ENCODE measurements at regions not wholly inside any gene's neighbourhood (a gene's known extent, or its start where the extent isn't known, plus 50 kb on each side); places are given as distances from the start of the nearest gene placed in this dataset.

- H3F3A ChIP-seq (replicated peaks; ENCODE audit: low read depth): no peaks in the 10 kb centered on the region
- DNase-seq (ENCODE audit: low spot score) (no peak), ATAC-seq (no peak)
- H3K27me3 ChIP-seq (ENCODE audit: insufficient read depth): no peaks in the 10 kb centered on the region
- no peak overlapping the region for H3K4me2 ChIP-seq
- no peaks in the 10 kb centered on the region for H3K79me2 ChIP-seq (replicated peaks; ENCODE audit: insufficient read depth)
- Mint-ChIP-seq H3K27ac (no peak overlapping the region), H3K36me3 (ENCODE audit: low read depth) (no peaks in the 10 kb centered on the region), H3K9me3 (no peaks in the 10 kb centered on the region), H3K27me3 (ENCODE audit: insufficient read depth, low read depth, poor library complexity) (peaks cover 7% of the 10 kb centered on the region), H3K4me3 (no peak overlapping the region), H3K4me1 (no peaks in the 10 kb centered on the region)
- no peaks in the 10 kb centered on the region for H3K9me2 ChIP-seq (ENCODE audit: insufficient read depth)
- H2AFZ ChIP-seq: no peak overlapping the region
- no peak overlapping the region for H3K27ac ChIP-seq (ENCODE audit: low read depth)
- H3K4me3 ChIP-seq: no peak overlapping the region
- TF ChIP-seq ZNF114 (CRISPR knock-in tag; IDR thresholded peaks at IDR 0.05) (no peak), ZNF462 (CRISPR knock-in tag; IDR thresholded peaks at IDR 0.05) (no peak), CTCF (conservative IDR thresholded peaks at IDR 0.05; ENCODE audit: low read depth in 2 of 2) (no peak), REST (IDR thresholded peaks at IDR 0.05; ENCODE audit: unreplicated experiment) (no peak), ETS1 (IDR thresholded peaks at IDR 0.05) (no peak), ZNF331 (CRISPR knock-in tag; IDR thresholded peaks at IDR 0.05; ENCODE audit: low read depth) (no peak), EZH2 (IDR thresholded peaks at IDR 0.05; ENCODE audit: low read depth, unreplicated experiment) (no peak), NANOG (IDR thresholded peaks at IDR 0.05; ENCODE audit: borderline replicate concordance) (no peak), POLR2AphosphoS5 (IDR thresholded peaks at IDR 0.05; ENCODE audit: low read depth) (no peak), STAT1 (IDR thresholded peaks at IDR 0.05; ENCODE audit: unreplicated experiment) (no peak), JUNB (IDR thresholded peaks at IDR 0.05; ENCODE audit: unreplicated experiment) (no peak), CREB1 (CRISPR knock-in tag; IDR thresholded peaks at IDR 0.05; ENCODE audit: low read depth) (no peak), EZH2phosphoT487 (IDR thresholded peaks at IDR 0.05; ENCODE audit: unreplicated experiment) (no peak)
- H4K20me1 ChIP-seq (replicated peaks; ENCODE audit: insufficient read depth): no peaks in the 10 kb centered on the region
- H3K36me3 ChIP-seq (ENCODE audit: insufficient read depth): no peaks in the 10 kb centered on the region
- H3K4me1 ChIP-seq (ENCODE audit: insufficient read depth): no peaks in the 10 kb centered on the region
Measured at GRCh38 chr6:169883316-169883715, 131.9 kb downstream of the ERMARD start.

All from GM23338 (cell line).